ENCODE measurements at regions not wholly inside any gene's neighbourhood (a gene's known extent, or its start where the extent isn't known, plus 50 kb on each side); places are given as distances from the start of the nearest gene placed in this dataset.
"Not testable (repeated sequence)": the region's sequence is repeated elsewhere in the genome, so short reads cannot be mapped to it uniquely, and the experiment has no call there.

GRCh38 chr13:110820322-110820721 is 94.5 kb downstream of the ANKRD10 start:
- H3K4me3 ChIP-seq (ENCODE audit: low read depth, low read length), result no peak overlapping the region
- no peak for TF ChIP-seq CTCF (IDR thresholded peaks at IDR 0.05; ENCODE audit: insufficient read depth, low read length)
- DNase-seq (ENCODE audit: low read depth), result no peak

GRCh38 chr13:110821837-110822668 is 92.8 kb downstream of the ANKRD10 start:
- H3K4me3 ChIP-seq (ENCODE audit: low read depth, low read length); DNase-seq (ENCODE audit: low read depth): not testable (repeated sequence)

DNA sequence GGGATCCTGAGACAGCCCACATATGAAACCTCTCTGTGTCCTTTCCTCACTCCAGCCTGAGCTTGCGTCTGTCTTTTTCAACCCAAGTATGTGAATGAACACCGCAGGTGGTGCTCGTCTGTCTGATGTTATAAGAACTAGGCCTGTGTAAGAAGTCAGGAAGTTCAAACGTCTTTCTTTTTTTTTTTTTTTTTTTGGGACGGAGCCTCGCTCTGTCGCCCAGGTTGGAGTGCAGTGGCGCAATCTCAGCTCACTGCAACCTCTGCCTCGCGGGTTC is 92.3 kb downstream of the ANKRD10 start:
- TF ChIP-seq CTCF (IDR thresholded peaks at IDR 0.05; ENCODE audit: insufficient read depth, low read length), result no peak
- DNase-seq (ENCODE audit: low read depth), result no peak
- H3K4me3 ChIP-seq (ENCODE audit: low read depth, low read length), result no peak overlapping the region

GRCh38 chr13:110824702-110825300 is 90.1 kb downstream of the ANKRD10 start:
- DNase-seq (ENCODE audit: low read depth), result no peak
- no peak for TF ChIP-seq CTCF (IDR thresholded peaks at IDR 0.05; ENCODE audit: insufficient read depth, low read length)
- no peak overlapping the region for H3K4me3 ChIP-seq (ENCODE audit: low read depth, low read length)

- TF ChIP-seq CTCF (IDR thresholded peaks at IDR 0.05; ENCODE audit: insufficient read depth, low read length), result no peak
- H3K4me3 ChIP-seq (ENCODE audit: low read depth, low read length), result no peak overlapping the region
- DNase-seq (ENCODE audit: low read depth), result no peak
Measured at GRCh38 chr13:110825516-110825915, 89.4 kb downstream of the ANKRD10 start.

GRCh38 chr13:110826101-110826500 is 88.8 kb downstream of the ANKRD10 start:
- no peak for TF ChIP-seq CTCF (IDR thresholded peaks at IDR 0.05; ENCODE audit: insufficient read depth, low read length)
- no peak for DNase-seq (ENCODE audit: low read depth)
- no peak overlapping the region for H3K4me3 ChIP-seq (ENCODE audit: low read depth, low read length)

DNA sequence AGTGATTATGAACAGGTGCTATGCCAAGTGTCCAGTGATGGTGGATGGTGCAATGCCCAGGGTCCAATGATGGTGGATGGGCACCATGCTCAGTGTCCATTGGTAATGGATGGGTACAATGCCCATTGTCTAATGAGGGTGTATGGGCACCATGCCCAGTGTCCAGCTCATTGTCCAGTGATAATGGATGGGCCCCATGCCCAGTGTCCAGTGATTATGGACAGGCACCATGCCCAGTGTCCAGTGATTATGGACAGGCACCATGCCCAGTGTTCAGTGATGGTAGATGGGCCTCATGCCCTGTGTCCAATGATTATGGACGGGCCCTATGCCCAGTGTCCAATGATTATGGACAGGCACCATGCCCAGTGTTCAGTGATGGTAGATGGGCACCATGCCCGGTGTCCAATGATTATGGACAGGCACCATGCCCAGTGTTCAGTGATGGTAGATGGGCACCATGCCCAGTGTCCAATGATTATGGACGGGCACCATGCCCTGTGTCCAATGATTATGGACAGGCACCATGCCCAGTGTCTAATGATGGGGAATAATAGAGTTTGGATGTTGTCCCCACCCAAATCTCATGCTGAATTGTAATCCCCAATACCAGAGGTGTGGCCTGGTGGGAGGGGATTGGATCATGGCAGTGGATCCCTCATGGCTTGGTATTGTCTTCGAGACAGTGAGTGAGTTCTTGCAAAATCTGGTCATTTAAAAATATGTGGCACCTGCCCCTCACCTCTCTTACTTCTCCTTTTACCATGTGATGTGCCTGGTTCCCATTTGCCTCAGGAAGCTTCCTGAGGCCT is 87.8 kb downstream of the ANKRD10 start:
- H3K4me3 ChIP-seq (ENCODE audit: low read depth, low read length), result no peak overlapping the region
- TF ChIP-seq CTCF (IDR thresholded peaks at IDR 0.05; ENCODE audit: insufficient read depth, low read length), result no peak
- DNase-seq (ENCODE audit: low read depth), result no peak
